OCI-LY7 (cell line): ENCODE measurements at regions not wholly inside any gene's neighbourhood (a gene's known extent, or its start where the extent isn't known, plus 50 kb on each side); places are given as distances from the start of the nearest gene placed in this dataset.

ENCODE experiments used
- BruUV-seq: library from RNA; stranded (reverse); fragments of 400-500 nt; replicated peaks from 2 replicates; lab custom pipeline; 2021; lab: Mats Ljungman, UMichigan
- CTCF ChIA-PET: fragments of 300-600 bp; sonication (Branson Sonifier 250); formaldehyde crosslinking; loops from one replicate; lab custom pipeline; 2022; ENCODE audit warnings: antibody characterized with exemption; ENCODE audit not compliant: unreplicated experiment; lab: Charles Lee
- POLR2A ChIA-PET: fragments of 300-600 bp; sonication (Branson Sonifier 250); formaldehyde crosslinking; loops from one replicate; lab custom pipeline; 2022; ENCODE audit warnings: antibody characterized with exemption; lab: Charles Lee
- DNase-seq: peaks from one replicate; pipeline ENCODE4 v3.0.0-alpha.2; 2015; ENCODE audit warnings: low spot score
- H2AFZ ChIP-seq: fragments of 200-600 bp; sonication (generic), shearing (Covaris generic); 2 replicates; pipeline ENCODE4 v1.6.1; 2014; ENCODE audit warnings: mild to moderate bottlenecking, antibody characterized with exemption, low read length, moderate library complexity
- H3K27ac ChIP-seq: fragments of 200-600 bp; sonication (generic); 2 replicates; pipeline ENCODE4 v1.5.1; 2014; ENCODE audit warnings: mixed run types, low read depth, mild to moderate bottlenecking, moderate library complexity, low read length, inconsistent platforms; ENCODE audit not compliant: poor library complexity, severe bottlenecking
- H3K36me3 ChIP-seq: fragments of 200-600 bp; sonication (generic); 2 replicates; pipeline ENCODE4 v1.6.1; 2014; ENCODE audit warnings: mild to moderate bottlenecking, antibody characterized with exemption, low read length, moderate library complexity, mixed read lengths; ENCODE audit not compliant: insufficient read depth
- H3K4me1 ChIP-seq: fragments of 200-600 bp; sonication (generic); 2 replicates; pipeline ENCODE4 v1.5.1; 2014; ENCODE audit warnings: mild to moderate bottlenecking, low read length; ENCODE audit not compliant: insufficient read depth, poor library complexity, severe bottlenecking
- H3K4me2 ChIP-seq: fragments of 200-600 bp; sonication (generic); 2 replicates; pipeline ENCODE4 v1.6.1; 2014; ENCODE audit warnings: mild to moderate bottlenecking, low read length
- H3K4me3 ChIP-seq: fragments of 200-600 bp; sonication (generic); 2 replicates; pipeline ENCODE4 v1.5.1; 2014; ENCODE audit warnings: mild to moderate bottlenecking, low read depth, low read length; ENCODE audit not compliant: poor library complexity, severe bottlenecking
- H3K79me2 ChIP-seq: fragments of 200-600 bp; sonication (generic); 2 replicates; pipeline ENCODE4 v1.6.1; 2016; ENCODE audit warnings: low read depth, mild to moderate bottlenecking, low read length, moderate library complexity, mixed read lengths; ENCODE audit not compliant: insufficient read depth
- H3K9me2 ChIP-seq: fragments of 200-600 bp; sonication (generic); 2 replicates; pipeline ENCODE4 v1.6.1; 2016; ENCODE audit warnings: mild to moderate bottlenecking, low read length, mixed read lengths; ENCODE audit not compliant: insufficient read depth
- H3K9me3 ChIP-seq: fragments of 200-600 bp; sonication (generic); 2 replicates; pipeline ENCODE4 v1.6.1; 2014; ENCODE audit warnings: mild to moderate bottlenecking, mixed run types, low read length, mixed read lengths
- H4K20me1 ChIP-seq: fragments of 200-600 bp; sonication (generic); 2 replicates; pipeline ENCODE4 v1.6.1; 2014; ENCODE audit warnings: mild to moderate bottlenecking, antibody characterized with exemption, low read length, moderate library complexity, mixed read lengths; ENCODE audit not compliant: insufficient read depth
- EZH2phosphoT487 ChIP-seq: fragments of 200-600 bp; sonication (generic); IDR thresholded peaks from 2 replicates; pipeline ENCODE4 v1.6.1; 2018; ENCODE audit warnings: low read depth, borderline replicate concordance, mild to moderate bottlenecking, mixed run types, antibody characterized with exemption, low read length, moderate library complexity, mixed read lengths
- intact Hi-C: fragments of 100-400 bp; cut with micrococcal nuclease; formaldehyde crosslinking; loops from one replicate; pipeline ENCODE4 v1.10.0; 2022; ENCODE audit not compliant: unreplicated experiment
- TF ChIP-seq, protein P1 (sequence below): fragments of 200-600 bp; sonication (generic); conservative IDR thresholded peaks from 2 replicates; pipeline ENCODE4 v1.5.1; 2014; ENCODE audit warnings: mild to moderate bottlenecking, antibody characterized with exemption, low read length, moderate library complexity, mixed read lengths

DNA sequence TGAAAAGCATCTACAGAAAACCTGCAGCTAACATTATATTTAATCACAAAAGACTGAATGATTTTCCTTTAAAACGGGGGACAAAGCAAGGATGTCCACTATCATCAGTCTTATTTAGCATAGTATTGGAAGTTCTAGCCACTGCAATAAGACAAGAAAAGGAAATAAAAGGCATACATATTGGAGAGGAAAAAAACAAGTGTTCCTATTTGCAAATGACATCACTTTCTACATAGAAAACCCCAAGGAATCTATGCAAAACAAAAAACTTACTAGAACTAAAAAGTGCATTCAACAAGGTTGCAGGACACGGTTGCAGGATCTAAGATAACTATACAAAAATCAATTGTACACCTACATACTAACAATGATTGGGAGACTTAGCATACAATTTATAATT lies 101.6 kb upstream of the MEF2A start:
- Histone ChIP-seq H3K27ac (no peak overlapping the region), H3K9me3 (peaks cover 10% of the 10 kb centered on the region), H3K4me3 (no peak overlapping the region), H3K79me2 (no peaks in the 10 kb centered on the region), H2AFZ (no peak overlapping the region), H3K9me2 (no peaks in the 10 kb centered on the region), H4K20me1 (no peaks in the 10 kb centered on the region), H3K4me2 (no peak overlapping the region), H3K36me3 (no peaks in the 10 kb centered on the region), H3K4me1 (no peaks in the 10 kb centered on the region)
- TF ChIP-seq EZH2phosphoT487: no peak
- TF ChIP-seq, protein P1, sequence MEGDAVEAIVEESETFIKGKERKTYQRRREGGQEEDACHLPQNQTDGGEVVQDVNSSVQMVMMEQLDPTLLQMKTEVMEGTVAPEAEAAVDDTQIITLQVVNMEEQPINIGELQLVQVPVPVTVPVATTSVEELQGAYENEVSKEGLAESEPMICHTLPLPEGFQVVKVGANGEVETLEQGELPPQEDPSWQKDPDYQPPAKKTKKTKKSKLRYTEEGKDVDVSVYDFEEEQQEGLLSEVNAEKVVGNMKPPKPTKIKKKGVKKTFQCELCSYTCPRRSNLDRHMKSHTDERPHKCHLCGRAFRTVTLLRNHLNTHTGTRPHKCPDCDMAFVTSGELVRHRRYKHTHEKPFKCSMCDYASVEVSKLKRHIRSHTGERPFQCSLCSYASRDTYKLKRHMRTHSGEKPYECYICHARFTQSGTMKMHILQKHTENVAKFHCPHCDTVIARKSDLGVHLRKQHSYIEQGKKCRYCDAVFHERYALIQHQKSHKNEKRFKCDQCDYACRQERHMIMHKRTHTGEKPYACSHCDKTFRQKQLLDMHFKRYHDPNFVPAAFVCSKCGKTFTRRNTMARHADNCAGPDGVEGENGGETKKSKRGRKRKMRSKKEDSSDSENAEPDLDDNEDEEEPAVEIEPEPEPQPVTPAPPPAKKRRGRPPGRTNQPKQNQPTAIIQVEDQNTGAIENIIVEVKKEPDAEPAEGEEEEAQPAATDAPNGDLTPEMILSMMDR: no peak
- DNase-seq: no peak
- ChIA-PET POLR2A (no interaction called here), CTCF (no interaction called here)
- intact Hi-C loops: no loop called here
- no TSS peak for BruUV-seq

GRCh38 chr15:99466701-99467337 lies 99.0 kb upstream of the MEF2A start:
- no peak overlapping the region for H3K27ac ChIP-seq
- no peaks in the 10 kb centered on the region for H4K20me1 ChIP-seq
- H3K36me3 ChIP-seq: no peaks in the 10 kb centered on the region
- intact Hi-C loops: no loop called here
- H3K4me1 ChIP-seq: no peaks in the 10 kb centered on the region
- CTCF ChIA-PET: no interaction called here
- no peaks in the 10 kb centered on the region for H3K9me2 ChIP-seq
- no peak overlapping the region for H3K4me2 ChIP-seq
- H2AFZ ChIP-seq: no peak overlapping the region
- no peaks in the 10 kb centered on the region for H3K79me2 ChIP-seq
- POLR2A ChIA-PET: no interaction called here
- H3K9me3 ChIP-seq: peaks cover 10% of the 10 kb centered on the region
- H3K4me3 ChIP-seq: no peak overlapping the region
- no peak for DNase-seq
- TF ChIP-seq, protein P1: no peak
- no peak for TF ChIP-seq EZH2phosphoT487
- no TSS peak for BruUV-seq

DNA sequence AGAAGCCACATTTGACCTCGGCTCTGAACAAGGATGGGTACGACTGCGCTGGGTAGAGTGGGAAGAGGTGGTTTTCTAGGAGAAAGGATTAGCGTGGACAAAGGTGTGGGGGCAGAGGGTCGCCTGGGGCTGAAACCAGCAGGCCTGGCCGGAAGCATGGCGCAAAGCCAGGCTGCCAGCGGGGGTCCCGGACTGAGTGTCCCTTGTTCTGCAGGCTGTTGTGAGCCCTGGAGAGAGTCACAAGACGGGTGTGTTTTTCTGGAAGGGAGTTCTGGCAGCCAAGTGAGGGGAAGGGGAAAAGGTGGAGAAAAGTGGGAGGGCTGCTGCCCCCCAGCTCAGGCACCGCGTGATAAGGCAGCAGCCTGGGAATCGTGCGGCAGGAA lies 98.5 kb upstream of the MEF2A start:
- H3K9me3 ChIP-seq: peaks cover 10% of the 10 kb centered on the region
- H3K9me2 ChIP-seq: no peaks in the 10 kb centered on the region
- POLR2A ChIA-PET: no interaction called here
- H3K4me2 ChIP-seq: no peak overlapping the region
- no peaks in the 10 kb centered on the region for H4K20me1 ChIP-seq
- no peaks in the 10 kb centered on the region for H3K4me1 ChIP-seq
- no peaks in the 10 kb centered on the region for H3K36me3 ChIP-seq
- no peaks in the 10 kb centered on the region for H3K79me2 ChIP-seq
- no peak overlapping the region for H2AFZ ChIP-seq
- CTCF ChIA-PET: no interaction called here
- H3K27ac ChIP-seq: no peak overlapping the region
- TF ChIP-seq EZH2phosphoT487: no peak
- TF ChIP-seq, protein P1: no peak
- BruUV-seq: no TSS peak
- DNase-seq: no peak
- intact Hi-C loops: no loop called here
- H3K4me3 ChIP-seq: no peak overlapping the region
